Nephron progenitor cell (in vitro differentiated cells): ENCODE measurements at regions not wholly inside any gene's neighbourhood (a gene's known extent, or its start where the extent isn't known, plus 50 kb on each side); places are given as distances from the start of the nearest gene placed in this dataset.

Experiments used
- DNase-seq: peaks from one replicate; pipeline ENCODE4 v3.0.0; 2021
- H3K27ac Mint-ChIP-seq: 2 replicates; pipeline ENCODE4 v1.8.0; 2021; ENCODE audit warnings: mild to moderate bottlenecking, moderate library complexity, mixed read lengths
- H3K27me3 Mint-ChIP-seq: 2 replicates; pipeline ENCODE4 v1.8.0; 2021; ENCODE audit warnings: mild to moderate bottlenecking, low read depth, mixed read lengths; ENCODE audit not compliant: poor library complexity
- H3K36me3 Mint-ChIP-seq: 2 replicates; pipeline ENCODE4 v1.8.0; 2021; ENCODE audit warnings: low read depth, mixed read lengths
- H3K4me1 Mint-ChIP-seq: 2 replicates; pipeline ENCODE4 v1.8.0; 2021; ENCODE audit warnings: mixed read lengths
- H3K4me3 Mint-ChIP-seq: 2 replicates; pipeline ENCODE4 v1.8.0; 2021; ENCODE audit warnings: mild to moderate bottlenecking, moderate library complexity, mixed read lengths
- H3K9me3 Mint-ChIP-seq: 2 replicates; pipeline ENCODE4 v1.8.0; 2021; ENCODE audit warnings: mild to moderate bottlenecking, moderate library complexity, mixed read lengths
- CTCF ChIP-seq: fragments of 200-600 bp; sonication (generic); IDR thresholded peaks from 2 replicates; pipeline ENCODE4 v1.5.0; 2021; ENCODE audit warnings: antibody characterized with exemption

- no peak overlapping the region for H3K27ac Mint-ChIP-seq
- H3K4me3 Mint-ChIP-seq, result no peak overlapping the region
- no peaks in the 10 kb centered on the region for H3K27me3 Mint-ChIP-seq
- no peak for TF ChIP-seq CTCF
- DNase-seq, result no peak
- H3K9me3 Mint-ChIP-seq, result no peaks in the 10 kb centered on the region
- no peaks in the 10 kb centered on the region for H3K4me1 Mint-ChIP-seq
- H3K36me3 Mint-ChIP-seq, result no peaks in the 10 kb centered on the region
Measured at GRCh38 chr2:146081459-146081858, 1561.5 kb upstream of the ZEB2 start.

GRCh38 chr2:146080925-146081324 is 1561.0 kb upstream of the ZEB2 start:
- Mint-ChIP-seq H3K4me3 (no peak overlapping the region), H3K9me3 (no peaks in the 10 kb centered on the region), H3K4me1 (no peaks in the 10 kb centered on the region), H3K27ac (no peak overlapping the region), H3K36me3 (no peaks in the 10 kb centered on the region), H3K27me3 (no peaks in the 10 kb centered on the region)
- TF ChIP-seq CTCF, result no peak
- no peak for DNase-seq

- no peaks in the 10 kb centered on the region for H3K4me1 Mint-ChIP-seq
- H3K9me3 Mint-ChIP-seq, result no peaks in the 10 kb centered on the region
- no peak for TF ChIP-seq CTCF
- H3K36me3 Mint-ChIP-seq, result no peaks in the 10 kb centered on the region
- DNase-seq, result no peak
- H3K27me3 Mint-ChIP-seq, result no peaks in the 10 kb centered on the region
- H3K27ac Mint-ChIP-seq, result no peak overlapping the region
- H3K4me3 Mint-ChIP-seq, result no peak overlapping the region
Measured at GRCh38 chr2:146079216-146079615, 1559.3 kb upstream of the ZEB2 start.

- peaks cover 4% of the 10 kb centered on the region for H3K9me3 Mint-ChIP-seq
- no peaks in the 10 kb centered on the region for H3K27me3 Mint-ChIP-seq
- TF ChIP-seq CTCF, result no peak
- no peak overlapping the region for H3K27ac Mint-ChIP-seq
- H3K4me1 Mint-ChIP-seq, result no peaks in the 10 kb centered on the region
- no peaks in the 10 kb centered on the region for H3K36me3 Mint-ChIP-seq
- no peak overlapping the region for H3K4me3 Mint-ChIP-seq
- no peak for DNase-seq
Measured at GRCh38 chr2:146077156-146077555, 1557.2 kb upstream of the ZEB2 start.

- Mint-ChIP-seq H3K27me3 (peaks cover 4% of the 10 kb centered on the region), H3K4me1 (no peaks in the 10 kb centered on the region), H3K9me3 (peaks cover 39% of the 10 kb centered on the region), H3K27ac (no peak overlapping the region), H3K36me3 (peaks cover 9% of the 10 kb centered on the region), H3K4me3 (no peak overlapping the region)
- TF ChIP-seq CTCF, result no peak
- no peak for DNase-seq
Measured at GRCh38 chr2:146068051-146068450, 1548.1 kb upstream of the ZEB2 start.

- no peak for DNase-seq
- H3K27me3 Mint-ChIP-seq, result no peaks in the 10 kb centered on the region
- no peak overlapping the region for H3K4me3 Mint-ChIP-seq
- no peak for TF ChIP-seq CTCF
- H3K27ac Mint-ChIP-seq, result no peak overlapping the region
- H3K36me3 Mint-ChIP-seq, result no peaks in the 10 kb centered on the region
- H3K4me1 Mint-ChIP-seq, result no peaks in the 10 kb centered on the region
- peaks cover 7% of the 10 kb centered on the region for H3K9me3 Mint-ChIP-seq
Measured at GRCh38 chr2:146048141-146048540, 1528.2 kb upstream of the ZEB2 start.
